ENCODE measurements at regions not wholly inside any gene's neighbourhood (a gene's known extent, or its start where the extent isn't known, plus 50 kb on each side); places are given as distances from the start of the nearest gene placed in this dataset.

GRCh38 chr13:78722700-78723099 lies 63.7 kb upstream of the OBI1 start:
- H3K27me3 ChIP-seq (replicated peaks in 1 of 4; ENCODE audit: control insufficient read depth in 3 of 4, extremely low read depth in 1 of 4, insufficient read depth in 3 of 4, low read length in 3 of 4): no peaks in the 10 kb centered on the region
- no peak overlapping the region for H2BK12ac ChIP-seq (ENCODE audit: low read depth, low read length)
- no peaks in the 10 kb centered on the region for H3K23me2 ChIP-seq (ENCODE audit: low read depth, low read length)
- DNase-seq (ENCODE audit: low read depth in 1 of 2, low spot score in 2 of 2): no peak
- H3K18ac ChIP-seq (ENCODE audit: extremely low read depth, low read length): no peak overlapping the region
- no peak overlapping the region for H4K91ac ChIP-seq (replicated peaks; ENCODE audit: insufficient read length, low read length)
- H3K4ac ChIP-seq (replicated peaks; ENCODE audit: insufficient read length, low read depth, low read length): no peak overlapping the region
- no peaks in the 10 kb centered on the region for H3K4me1 ChIP-seq (replicated peaks in 1 of 4; ENCODE audit: control insufficient read depth in 3 of 4, insufficient read depth in 4 of 4, low read length in 3 of 4)
- WGBS, 2 experiments (ENCODE audit: extremely low coverage in 1 of 2, insufficient coverage in 1 of 2, insufficient read length in 1 of 2, insufficient replicate concordance in 2 of 2, low coverage in 1 of 2, low lambda C conversion rate in 2 of 2, missing lambda C conversion rate in 1 of 2): 95% methylated on average over 3 of the region's 3 CpGs; no CpG with 5 or more reads in 1 of the 2 experiments
- no peak overlapping the region for H3K23ac ChIP-seq (ENCODE audit: insufficient read length)
- H3K14ac ChIP-seq (ENCODE audit: insufficient read length): no peak overlapping the region
- no peak overlapping the region for H3K9ac ChIP-seq (replicated peaks in 1 of 4; ENCODE audit: extremely low read depth in 1 of 4, low read depth in 3 of 4, low read length in 3 of 4)
- H3K27ac ChIP-seq (ENCODE audit: low read depth, low read length): no peak overlapping the region
- ChIA-PET POLR2A (ENCODE audit: partially characterized antibody) (no interaction called here), CTCF (ENCODE audit: partially characterized antibody) (no interaction called here)
- H3K56ac ChIP-seq (replicated peaks; ENCODE audit: insufficient read length, low read depth, low read length): no peak overlapping the region
- H2BK5ac ChIP-seq (ENCODE audit: low read depth, low read length): no peak overlapping the region
- no peaks in the 10 kb centered on the region for H3K79me1 ChIP-seq (ENCODE audit: low read depth, low read length)
- H4K20me1 ChIP-seq (replicated peaks in 1 of 2; ENCODE audit: control insufficient read depth in 1 of 2, insufficient read depth in 2 of 2, low read length in 2 of 2): no peaks in the 10 kb centered on the region
- H2BK15ac ChIP-seq (ENCODE audit: low read length): no peak overlapping the region
- no peak overlapping the region for H2AFZ ChIP-seq (ENCODE audit: low read length)
- H2BK20ac ChIP-seq (ENCODE audit: low read length): no peak overlapping the region
- H4K5ac ChIP-seq (ENCODE audit: insufficient read length, low read depth, low read length): no peak overlapping the region
- no peak overlapping the region for H3K4me2 ChIP-seq (ENCODE audit: insufficient read depth in 1 of 2, low read depth in 2 of 2, low read length in 2 of 2)
- no peak overlapping the region for H3K4me3 ChIP-seq (ENCODE audit: extremely low read depth in 1 of 4, insufficient read depth in 2 of 4, low read depth in 3 of 4, low read length in 4 of 4)
- H2AK5ac ChIP-seq (ENCODE audit: low read depth, low read length): no peak overlapping the region
- H3K79me2 ChIP-seq (ENCODE audit: control insufficient read depth in 1 of 2, insufficient read depth in 2 of 2, low read length in 2 of 2): no peaks in the 10 kb centered on the region
- no peak overlapping the region for H4K8ac ChIP-seq (ENCODE audit: extremely low read depth, insufficient read depth, low read length)
- no peak for FAIRE-seq
- H3K36me3 ChIP-seq (ENCODE audit: control insufficient read depth in 2 of 4, insufficient read depth in 4 of 4, low read length in 3 of 4): no peaks in the 10 kb centered on the region
- H3K9me3 ChIP-seq (ENCODE audit: insufficient read depth in 2 of 2, low read depth in 1 of 2, low read length in 1 of 2): no peaks in the 10 kb centered on the region
- no peak overlapping the region for H2BK120ac ChIP-seq (replicated peaks; ENCODE audit: low read depth, low read length)
- TF ChIP-seq CBX8 (IDR thresholded peaks at IDR 0.05; ENCODE audit: borderline replicate concordance, low read depth, low read length) (no peak), BRCA1 (IDR thresholded peaks at IDR 0.05; ENCODE audit: low read depth, low read length) (no peak), HDAC6 (IDR thresholded peaks at IDR 0.05; ENCODE audit: low read depth, low read length) (no peak), TEAD4 (IDR thresholded peaks at IDR 0.05; ENCODE audit: low read depth, low read length) (no peak), CTBP2 (IDR thresholded peaks at IDR 0.05; ENCODE audit: borderline replicate concordance, insufficient read depth, insufficient read length, low read length) (no peak), NRF1 (IDR thresholded peaks at IDR 0.05; ENCODE audit: low read depth, low read length) (no peak), CTCF (IDR thresholded peaks at IDR 0.05; ENCODE audit: control extremely low read depth in 1 of 3, insufficient read depth in 1 of 3, low read depth in 1 of 3, low read length in 3 of 3) (no peak), CHD2 (IDR thresholded peaks at IDR 0.05; ENCODE audit: low read length) (no peak), CEBPB (IDR thresholded peaks at IDR 0.05; ENCODE audit: low read depth, low read length) (no peak), KDM4A (IDR thresholded peaks at IDR 0.05; ENCODE audit: low read depth, low read length, severe bottlenecking) (no peak), FOSL1 (IDR thresholded peaks at IDR 0.05; ENCODE audit: insufficient read depth, low read depth, low read length) (no peak)
- TF ChIP-seq, protein P1, sequence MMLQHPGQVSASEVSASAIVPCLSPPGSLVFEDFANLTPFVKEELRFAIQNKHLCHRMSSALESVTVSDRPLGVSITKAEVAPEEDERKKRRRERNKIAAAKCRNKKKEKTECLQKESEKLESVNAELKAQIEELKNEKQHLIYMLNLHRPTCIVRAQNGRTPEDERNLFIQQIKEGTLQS (IDR thresholded peaks at IDR 0.05; ENCODE audit: insufficient read depth, low read depth, low read length): no peak

Measured in H1 (cell line).